OCI-LY7 (cell line): ENCODE measurements at regions not wholly inside any gene's neighbourhood (a gene's known extent, or its start where the extent isn't known, plus 50 kb on each side); places are given as distances from the start of the nearest gene placed in this dataset.

Experiments
- BruUV-seq: library from RNA; stranded (reverse); fragments of 400-500 nt; replicated peaks from 2 replicates; lab custom pipeline; 2021; lab: Mats Ljungman, UMichigan
- CTCF ChIA-PET: fragments of 300-600 bp; sonication (Branson Sonifier 250); formaldehyde crosslinking; loops from one replicate; lab custom pipeline; 2022; ENCODE audit warnings: antibody characterized with exemption; ENCODE audit not compliant: unreplicated experiment; lab: Charles Lee
- POLR2A ChIA-PET: fragments of 300-600 bp; sonication (Branson Sonifier 250); formaldehyde crosslinking; loops from one replicate; lab custom pipeline; 2022; ENCODE audit warnings: antibody characterized with exemption; lab: Charles Lee
- DNase-seq: peaks from one replicate; pipeline ENCODE4 v3.0.0-alpha.2; 2015; ENCODE audit warnings: low spot score
- H2AFZ ChIP-seq: fragments of 200-600 bp; sonication (generic), shearing (Covaris generic); 2 replicates; pipeline ENCODE4 v1.6.1; 2014; ENCODE audit warnings: mild to moderate bottlenecking, antibody characterized with exemption, low read length, moderate library complexity
- H3K27ac ChIP-seq: fragments of 200-600 bp; sonication (generic); 2 replicates; pipeline ENCODE4 v1.5.1; 2014; ENCODE audit warnings: mixed run types, low read depth, mild to moderate bottlenecking, moderate library complexity, low read length, inconsistent platforms; ENCODE audit not compliant: poor library complexity, severe bottlenecking
- H3K36me3 ChIP-seq: fragments of 200-600 bp; sonication (generic); 2 replicates; pipeline ENCODE4 v1.6.1; 2014; ENCODE audit warnings: mild to moderate bottlenecking, antibody characterized with exemption, low read length, moderate library complexity, mixed read lengths; ENCODE audit not compliant: insufficient read depth
- H3K4me1 ChIP-seq: fragments of 200-600 bp; sonication (generic); 2 replicates; pipeline ENCODE4 v1.5.1; 2014; ENCODE audit warnings: mild to moderate bottlenecking, low read length; ENCODE audit not compliant: insufficient read depth, poor library complexity, severe bottlenecking
- H3K4me2 ChIP-seq: fragments of 200-600 bp; sonication (generic); 2 replicates; pipeline ENCODE4 v1.6.1; 2014; ENCODE audit warnings: mild to moderate bottlenecking, low read length
- H3K4me3 ChIP-seq: fragments of 200-600 bp; sonication (generic); 2 replicates; pipeline ENCODE4 v1.5.1; 2014; ENCODE audit warnings: mild to moderate bottlenecking, low read depth, low read length; ENCODE audit not compliant: poor library complexity, severe bottlenecking
- H3K79me2 ChIP-seq: fragments of 200-600 bp; sonication (generic); 2 replicates; pipeline ENCODE4 v1.6.1; 2016; ENCODE audit warnings: low read depth, mild to moderate bottlenecking, low read length, moderate library complexity, mixed read lengths; ENCODE audit not compliant: insufficient read depth
- H3K9me2 ChIP-seq: fragments of 200-600 bp; sonication (generic); 2 replicates; pipeline ENCODE4 v1.6.1; 2016; ENCODE audit warnings: mild to moderate bottlenecking, low read length, mixed read lengths; ENCODE audit not compliant: insufficient read depth
- H3K9me3 ChIP-seq: fragments of 200-600 bp; sonication (generic); 2 replicates; pipeline ENCODE4 v1.6.1; 2014; ENCODE audit warnings: mild to moderate bottlenecking, mixed run types, low read length, mixed read lengths
- H4K20me1 ChIP-seq: fragments of 200-600 bp; sonication (generic); 2 replicates; pipeline ENCODE4 v1.6.1; 2014; ENCODE audit warnings: mild to moderate bottlenecking, antibody characterized with exemption, low read length, moderate library complexity, mixed read lengths; ENCODE audit not compliant: insufficient read depth
- EZH2phosphoT487 ChIP-seq: fragments of 200-600 bp; sonication (generic); IDR thresholded peaks from 2 replicates; pipeline ENCODE4 v1.6.1; 2018; ENCODE audit warnings: low read depth, borderline replicate concordance, mild to moderate bottlenecking, mixed run types, antibody characterized with exemption, low read length, moderate library complexity, mixed read lengths
- intact Hi-C: fragments of 100-400 bp; cut with micrococcal nuclease; formaldehyde crosslinking; loops from one replicate; pipeline ENCODE4 v1.10.0; 2022; ENCODE audit not compliant: unreplicated experiment
- TF ChIP-seq, protein P1 (sequence below): fragments of 200-600 bp; sonication (generic); conservative IDR thresholded peaks from 2 replicates; pipeline ENCODE4 v1.5.1; 2014; ENCODE audit warnings: mild to moderate bottlenecking, antibody characterized with exemption, low read length, moderate library complexity, mixed read lengths

DNA sequence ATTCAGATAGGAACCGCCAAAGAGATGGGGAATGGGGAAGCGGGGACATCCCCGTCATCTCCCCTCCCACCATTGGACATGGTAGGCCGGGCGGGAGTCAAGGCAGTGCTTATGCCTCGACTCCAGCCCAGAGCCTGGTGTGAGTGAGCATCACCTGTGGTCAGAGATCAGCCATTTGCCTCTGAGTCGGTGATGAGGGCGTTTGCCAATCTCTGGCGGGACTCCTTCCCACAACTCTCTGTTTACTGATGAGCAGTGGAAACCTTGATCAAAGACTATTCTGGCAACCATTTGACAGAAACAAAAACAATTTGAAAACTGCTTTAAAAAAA, 63.9 kb upstream of the HES1 start:
- intact Hi-C loops = no loop called here
- Histone ChIP-seq H3K27ac (no peak overlapping the region), H3K9me2 (no peaks in the 10 kb centered on the region), H3K9me3 (peaks cover 6% of the 10 kb centered on the region; the same call in 1 of the 2 replicates), H2AFZ (peak overlapping the region; percentile 68; the same call in 1 of the 2 replicates), H3K4me3 (peak overlapping the region; percentile 61), H3K4me1 (peaks cover 69% of the 10 kb centered on the region), H4K20me1 (no peaks in the 10 kb centered on the region), H3K36me3 (no peaks in the 10 kb centered on the region), H3K79me2 (no peaks in the 10 kb centered on the region), H3K4me2 (peak overlapping the region; percentile 73)
- DNase-seq = no peak
- CTCF ChIA-PET = interaction anchor here (1.2 kb wide), 1 partner anchor 32 kb away, joined by 6 read pairs; no protein-coding TSS in a partner anchor
- POLR2A ChIA-PET = interaction anchor here (0.8 to 4.3 kb wide), 7 partner anchors 12 to 63 kb away, joined by 3 to 45 read pairs (median 10); partner anchors contain the start of gene HES1
- BruUV-seq = no TSS peak
- no peak for TF ChIP-seq EZH2phosphoT487
- TF ChIP-seq, protein P1, sequence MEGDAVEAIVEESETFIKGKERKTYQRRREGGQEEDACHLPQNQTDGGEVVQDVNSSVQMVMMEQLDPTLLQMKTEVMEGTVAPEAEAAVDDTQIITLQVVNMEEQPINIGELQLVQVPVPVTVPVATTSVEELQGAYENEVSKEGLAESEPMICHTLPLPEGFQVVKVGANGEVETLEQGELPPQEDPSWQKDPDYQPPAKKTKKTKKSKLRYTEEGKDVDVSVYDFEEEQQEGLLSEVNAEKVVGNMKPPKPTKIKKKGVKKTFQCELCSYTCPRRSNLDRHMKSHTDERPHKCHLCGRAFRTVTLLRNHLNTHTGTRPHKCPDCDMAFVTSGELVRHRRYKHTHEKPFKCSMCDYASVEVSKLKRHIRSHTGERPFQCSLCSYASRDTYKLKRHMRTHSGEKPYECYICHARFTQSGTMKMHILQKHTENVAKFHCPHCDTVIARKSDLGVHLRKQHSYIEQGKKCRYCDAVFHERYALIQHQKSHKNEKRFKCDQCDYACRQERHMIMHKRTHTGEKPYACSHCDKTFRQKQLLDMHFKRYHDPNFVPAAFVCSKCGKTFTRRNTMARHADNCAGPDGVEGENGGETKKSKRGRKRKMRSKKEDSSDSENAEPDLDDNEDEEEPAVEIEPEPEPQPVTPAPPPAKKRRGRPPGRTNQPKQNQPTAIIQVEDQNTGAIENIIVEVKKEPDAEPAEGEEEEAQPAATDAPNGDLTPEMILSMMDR = no peak

- no peaks in the 10 kb centered on the region for H3K9me2 ChIP-seq
- H3K27ac ChIP-seq = no peak overlapping the region
- no peaks in the 10 kb centered on the region for H3K36me3 ChIP-seq
- ChIA-PET POLR2A (interaction anchor here (0.6 to 4.3 kb wide), 10 partner anchors 11 to 133 kb away, joined by 3 to 45 read pairs (median 9); partner anchors contain the start of gene HES1), CTCF (interaction anchor here (1.2 kb wide), 1 partner anchor 32 kb away, joined by 6 read pairs; no protein-coding TSS in a partner anchor)
- H3K4me1 ChIP-seq = peaks cover 71% of the 10 kb centered on the region
- DNase-seq = no peak
- H3K79me2 ChIP-seq = no peaks in the 10 kb centered on the region
- no peaks in the 10 kb centered on the region for H3K9me3 ChIP-seq
- no peak overlapping the region for H3K4me3 ChIP-seq
- TF ChIP-seq, protein P1 = no peak
- TF ChIP-seq EZH2phosphoT487 = no peak
- no peak overlapping the region for H3K4me2 ChIP-seq
- H4K20me1 ChIP-seq = no peaks in the 10 kb centered on the region
- peak overlapping the region; percentile 15; the same call in 1 of the 2 replicates for H2AFZ ChIP-seq
- intact Hi-C loops = no loop called here
- no TSS peak for BruUV-seq
Observed at GRCh38 chr3:194072691-194073279, 63.2 kb upstream of the HES1 start.

DNA sequence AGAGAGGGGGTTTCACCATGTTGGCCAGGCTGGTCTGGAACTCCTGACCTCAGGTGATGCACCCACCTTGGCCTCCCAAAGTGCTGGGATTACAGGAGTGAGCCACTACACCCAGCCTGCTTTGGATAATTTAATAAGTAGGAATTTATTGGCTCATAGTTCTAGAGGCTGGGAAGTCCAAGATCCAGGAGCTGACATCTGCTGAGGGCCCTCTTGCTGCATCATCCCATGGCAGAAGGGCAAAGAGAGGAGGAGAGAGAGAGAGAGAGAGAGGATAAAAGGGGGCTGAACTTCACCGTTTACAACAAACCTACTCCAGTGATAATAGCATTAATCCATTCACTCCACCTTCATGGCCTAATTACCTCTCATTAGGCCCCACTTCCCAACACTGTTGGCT, 62.0 kb upstream of the HES1 start:
- TF ChIP-seq EZH2phosphoT487 = no peak
- TF ChIP-seq, protein P1 = no peak
- H3K79me2 ChIP-seq = no peaks in the 10 kb centered on the region
- H3K4me1 ChIP-seq = peaks cover 71% of the 10 kb centered on the region
- peak overlapping the region; percentile 52 for H3K4me2 ChIP-seq
- H4K20me1 ChIP-seq = no peaks in the 10 kb centered on the region
- H3K9me2 ChIP-seq = no peaks in the 10 kb centered on the region
- H3K4me3 ChIP-seq = no peak overlapping the region
- POLR2A ChIA-PET = interaction anchor here (0.6 to 4.3 kb wide), 10 partner anchors 10 to 102 kb away, joined by 3 to 45 read pairs (median 10); partner anchors contain the start of gene HES1
- H3K27ac ChIP-seq = peak overlapping the region; percentile 34
- no peaks in the 10 kb centered on the region for H3K36me3 ChIP-seq
- no TSS peak for BruUV-seq
- H3K9me3 ChIP-seq = no peaks in the 10 kb centered on the region
- DNase-seq = no peak
- intact Hi-C loops = no loop called here
- CTCF ChIA-PET = interaction anchor here (2.1 to 2.3 kb wide), 2 partner anchors 10 to 27 kb away, joined by 12 to 16 read pairs; no protein-coding TSS in a partner anchor
- peak overlapping the region; percentile 87; the same call in 1 of the 2 replicates for H2AFZ ChIP-seq
